GM18868 (cell line): ENCODE measurements at regions not wholly inside any gene's neighbourhood (a gene's known extent, or its start where the extent isn't known, plus 50 kb on each side); places are given as distances from the start of the nearest gene placed in this dataset.
"Not testable (repeated sequence)": the region's sequence is repeated elsewhere in the genome, so short reads cannot be mapped to it uniquely, and the experiment has no call there.

Experiments
- ATAC-seq: cut with Tn5 transposase; IDR thresholded peaks from one replicate; pipeline ENCODE4 v1.9.1; 2021; ENCODE audit warnings: mild to moderate bottlenecking, moderate library complexity; ENCODE audit not compliant: unreplicated experiment

GRCh38 chr2:201946746-201947145 is 86.9 kb upstream of the FZD7 start:
- not testable (repeated sequence) for ATAC-seq

DNA sequence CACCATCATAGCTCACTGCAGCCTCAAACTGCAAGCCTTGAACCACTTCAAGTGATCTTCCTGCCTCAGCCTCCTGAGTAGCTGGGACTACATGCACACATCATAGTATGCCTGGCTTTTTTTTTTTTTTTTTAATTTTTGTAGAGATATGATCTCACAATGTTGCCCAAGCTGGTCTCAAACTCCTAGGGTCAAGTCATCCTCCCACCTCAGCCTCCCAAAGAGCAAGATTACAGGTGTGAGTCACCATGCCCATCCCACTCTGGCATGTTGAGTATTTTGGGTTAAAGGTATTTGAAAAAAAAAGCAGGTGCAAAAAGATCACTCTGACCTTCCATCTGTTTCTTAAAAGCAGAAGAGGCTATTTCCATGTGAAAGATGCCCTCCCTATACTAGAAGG is 86.4 kb upstream of the FZD7 start:
- no peak for ATAC-seq

DNA sequence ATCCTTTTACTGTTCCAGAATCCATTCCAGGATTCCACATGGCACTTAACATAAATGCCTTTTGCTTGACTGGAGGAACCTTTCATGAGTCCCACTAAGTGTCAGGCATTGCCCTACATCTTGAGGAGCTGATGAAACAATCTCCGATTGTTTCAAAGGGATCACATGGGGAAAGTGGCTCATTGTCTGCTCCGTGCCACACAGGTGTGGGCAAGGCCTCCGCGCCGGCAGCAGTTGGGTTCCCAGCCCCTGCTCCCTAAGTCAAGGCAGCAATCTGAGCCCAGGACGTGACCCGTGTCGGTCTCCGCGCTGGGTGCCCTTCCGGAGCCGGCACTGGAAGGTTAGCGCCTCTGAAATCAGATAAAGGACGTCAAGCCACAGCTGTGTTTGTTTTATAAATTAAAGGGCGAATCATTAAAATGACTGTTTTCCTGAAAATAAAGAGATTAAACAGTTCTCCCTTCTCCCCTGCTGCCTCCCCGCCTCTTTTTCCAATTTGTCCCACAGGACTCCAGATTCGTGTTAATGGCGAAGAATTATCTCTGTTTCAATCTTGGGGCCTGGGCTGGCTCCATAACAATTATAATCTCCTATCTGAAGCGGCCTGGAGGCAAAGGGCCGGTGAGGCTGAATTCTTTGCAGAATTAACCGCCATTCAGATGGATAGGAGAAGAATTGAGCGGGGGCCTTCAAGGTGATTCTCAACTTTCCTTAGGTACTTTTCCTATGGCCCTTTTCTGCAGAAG is 84.3 kb upstream of the FZD7 start:
- no peak for ATAC-seq

DNA sequence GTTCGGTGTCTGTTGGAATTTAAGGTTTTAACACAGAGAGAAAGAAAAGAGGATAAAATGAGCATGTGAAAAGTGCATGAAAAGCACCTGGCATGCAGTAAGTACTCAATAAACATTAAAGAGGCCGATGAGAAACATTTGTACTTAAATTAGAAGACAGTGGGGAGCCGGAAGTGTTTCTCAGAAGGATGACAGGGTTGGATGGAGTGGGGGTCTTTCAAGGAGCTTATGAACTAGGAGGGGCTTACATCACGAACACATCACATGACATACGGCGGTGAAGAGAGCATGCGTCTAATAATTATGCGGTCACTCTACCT is 83.8 kb upstream of the FZD7 start:
- no peak for ATAC-seq

DNA sequence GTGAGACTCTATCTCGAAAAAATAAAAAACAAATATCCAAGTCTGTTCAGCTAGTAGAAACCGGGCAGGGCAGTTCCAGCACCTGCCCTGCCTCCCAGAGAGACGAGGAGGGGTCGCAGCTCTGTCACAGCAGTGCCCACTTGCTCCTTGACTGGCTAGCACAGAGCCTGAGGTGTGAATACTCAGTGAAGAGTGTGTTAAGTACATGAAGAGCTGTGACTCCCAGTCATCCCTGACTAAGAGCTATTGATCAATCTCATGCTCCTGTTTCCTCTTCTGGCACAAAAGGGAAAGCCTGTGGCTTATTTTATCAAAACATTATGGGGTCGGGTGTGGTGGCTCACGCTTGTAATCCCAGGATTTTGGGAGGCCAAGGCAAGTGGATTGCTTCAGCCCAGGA is 83.0 kb upstream of the FZD7 start:
- no peak for ATAC-seq

DNA sequence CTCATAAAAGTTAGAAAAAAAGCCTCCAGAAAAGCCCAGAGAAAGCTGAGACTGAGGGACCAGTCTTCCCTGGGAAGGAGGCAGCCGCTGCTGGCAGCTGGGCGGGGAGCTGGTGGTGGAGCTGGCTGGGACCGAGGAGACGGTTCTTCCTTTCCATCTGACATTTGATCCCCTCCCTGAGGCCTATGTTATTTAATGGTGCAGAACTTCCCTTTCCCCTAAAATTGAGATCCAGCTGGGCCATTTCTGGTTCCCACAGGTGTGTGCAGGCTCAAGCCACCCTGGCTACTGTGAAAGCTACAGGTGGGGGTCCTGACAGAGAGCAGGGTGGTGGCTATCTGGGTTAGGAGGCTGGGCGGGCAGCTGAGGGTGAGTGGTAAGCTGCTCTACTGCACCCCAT is 81.5 kb upstream of the FZD7 start:
- ATAC-seq = no peak

GRCh38 chr2:201953396-201953795 is 80.3 kb upstream of the FZD7 start:
- no peak for ATAC-seq

DNA sequence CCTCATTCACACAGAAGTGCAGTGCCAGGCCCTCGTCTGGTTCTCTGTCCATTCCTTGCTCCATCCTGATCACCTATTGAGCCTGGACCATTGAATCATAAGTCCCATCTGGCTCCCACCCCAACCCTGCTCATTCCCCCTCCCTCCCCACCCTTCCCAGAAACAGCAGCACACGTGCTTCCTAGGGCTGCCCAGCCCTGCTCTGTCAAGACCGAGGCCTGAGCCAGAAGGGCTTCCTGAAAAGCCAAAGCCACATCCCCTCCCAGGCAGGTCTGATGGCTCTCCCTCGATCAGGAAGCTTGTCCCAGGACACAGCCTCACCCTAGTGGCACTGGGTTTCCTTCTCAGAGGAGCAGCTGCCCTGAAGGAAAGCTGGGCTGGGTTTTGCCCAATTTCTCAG is 79.8 kb upstream of the FZD7 start:
- ATAC-seq = no peak

- no peak for ATAC-seq
Measured at GRCh38 chr2:201955231-201955630, 78.4 kb upstream of the FZD7 start.

- no peak for ATAC-seq
Measured at GRCh38 chr2:201955702-201956141, 77.9 kb upstream of the FZD7 start.

GRCh38 chr2:201956361-201956760 is 77.3 kb upstream of the FZD7 start:
- no peak for ATAC-seq

GRCh38 chr2:201957091-201957490 is 76.6 kb upstream of the FZD7 start:
- no peak for ATAC-seq

GRCh38 chr2:201959198-201959597 is 74.5 kb upstream of the FZD7 start:
- no peak for ATAC-seq

- no peak for ATAC-seq
Measured at GRCh38 chr2:201959626-201960025, 74.0 kb upstream of the FZD7 start.

GRCh38 chr2:201960305-201960704 is 73.3 kb upstream of the FZD7 start:
- no peak for ATAC-seq

DNA sequence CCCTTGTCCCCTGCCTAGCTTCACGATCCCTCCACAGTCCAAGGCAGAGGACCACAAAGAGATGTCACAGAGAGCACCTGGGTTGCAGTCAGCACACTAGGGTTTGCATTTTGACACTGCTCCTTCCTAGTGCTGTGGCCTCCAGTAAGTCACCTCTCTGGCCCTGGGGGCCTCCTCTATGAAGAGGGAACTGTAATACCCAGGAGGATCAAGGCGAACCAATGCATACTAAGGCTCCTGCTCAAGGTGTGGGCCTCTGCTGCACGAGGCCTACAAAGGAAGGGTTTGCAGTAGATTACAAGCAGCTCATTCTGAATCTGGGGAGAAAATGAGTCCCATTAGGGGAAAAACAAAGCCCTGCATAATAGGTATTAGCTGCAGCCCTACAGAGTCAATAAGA is 72.3 kb upstream of the FZD7 start:
- ATAC-seq = no peak

DNA sequence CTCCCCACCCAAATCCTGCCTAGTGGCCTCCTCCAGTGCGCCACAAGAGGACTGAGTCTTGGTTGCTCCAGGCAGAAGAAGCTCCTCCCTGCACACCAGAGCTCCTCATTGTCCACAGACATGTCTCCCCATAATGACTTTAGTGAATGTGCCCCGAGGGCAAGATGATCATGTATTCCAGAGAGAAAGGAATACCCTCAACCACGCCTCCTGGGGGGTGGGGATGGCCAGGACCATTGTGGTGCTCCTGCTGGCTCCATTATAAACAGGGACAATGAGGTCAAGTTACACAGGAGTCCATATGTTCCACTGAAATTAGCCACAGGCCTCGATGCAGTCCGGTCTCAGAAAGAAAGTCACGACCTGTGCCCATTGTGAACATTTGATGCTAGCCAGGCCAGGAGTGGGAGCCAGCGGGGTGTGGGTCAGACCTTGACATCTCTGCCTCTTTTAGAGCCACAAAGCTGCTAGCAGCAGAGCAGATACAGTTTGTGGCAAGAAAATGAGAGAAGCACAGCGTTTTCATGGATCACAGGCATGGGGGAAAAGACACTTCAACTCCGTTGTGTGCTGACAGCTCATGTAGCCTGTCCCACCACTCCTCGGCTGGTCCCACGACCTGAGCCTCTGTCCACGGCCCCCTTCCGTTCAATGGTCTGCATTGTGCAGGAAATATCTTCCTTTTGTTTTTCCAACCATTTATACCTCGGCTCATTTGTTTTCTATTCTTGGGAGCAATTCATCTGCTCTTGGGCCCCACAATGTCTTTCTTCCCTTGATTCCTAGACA is 70.7 kb upstream of the FZD7 start:
- ATAC-seq = no peak

DNA sequence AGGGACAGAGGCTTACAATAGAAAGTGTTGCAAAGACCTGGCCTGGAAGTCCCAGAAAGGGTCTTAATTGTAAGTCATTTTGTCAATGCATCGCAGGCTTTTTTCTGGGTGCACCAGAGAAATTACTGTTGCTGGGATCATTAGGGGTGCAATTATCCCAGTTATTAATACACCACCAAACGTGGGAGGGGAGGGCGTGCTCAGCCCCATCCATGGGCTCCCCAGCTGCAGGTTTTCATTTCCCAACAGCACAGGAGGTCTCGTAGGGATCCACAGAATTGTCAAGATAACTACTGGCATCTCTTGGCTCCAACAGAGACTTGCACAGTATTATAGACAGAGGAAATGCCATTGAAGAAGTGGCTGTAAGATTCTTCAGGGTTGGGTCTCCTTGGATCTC is 69.6 kb upstream of the FZD7 start:
- ATAC-seq = no peak

GRCh38 chr2:201964631-201965206 is 68.9 kb upstream of the FZD7 start:
- ATAC-seq = no peak

GRCh38 chr2:201965550-201965949 is 68.1 kb upstream of the FZD7 start:
- ATAC-seq = no peak

GRCh38 chr2:201966691-201967438 is 66.8 kb upstream of the FZD7 start:
- no peak for ATAC-seq

- ATAC-seq = no peak
Measured at GRCh38 chr2:201968050-201968449, 65.6 kb upstream of the FZD7 start.
